ENCODE measurements at regions not wholly inside any gene's neighbourhood (a gene's known extent, or its start where the extent isn't known, plus 50 kb on each side); places are given as distances from the start of the nearest gene placed in this dataset.
"Not testable (repeated sequence)": the region's sequence is repeated elsewhere in the genome, so short reads cannot be mapped to it uniquely, and the experiment has no call there.

DNA sequence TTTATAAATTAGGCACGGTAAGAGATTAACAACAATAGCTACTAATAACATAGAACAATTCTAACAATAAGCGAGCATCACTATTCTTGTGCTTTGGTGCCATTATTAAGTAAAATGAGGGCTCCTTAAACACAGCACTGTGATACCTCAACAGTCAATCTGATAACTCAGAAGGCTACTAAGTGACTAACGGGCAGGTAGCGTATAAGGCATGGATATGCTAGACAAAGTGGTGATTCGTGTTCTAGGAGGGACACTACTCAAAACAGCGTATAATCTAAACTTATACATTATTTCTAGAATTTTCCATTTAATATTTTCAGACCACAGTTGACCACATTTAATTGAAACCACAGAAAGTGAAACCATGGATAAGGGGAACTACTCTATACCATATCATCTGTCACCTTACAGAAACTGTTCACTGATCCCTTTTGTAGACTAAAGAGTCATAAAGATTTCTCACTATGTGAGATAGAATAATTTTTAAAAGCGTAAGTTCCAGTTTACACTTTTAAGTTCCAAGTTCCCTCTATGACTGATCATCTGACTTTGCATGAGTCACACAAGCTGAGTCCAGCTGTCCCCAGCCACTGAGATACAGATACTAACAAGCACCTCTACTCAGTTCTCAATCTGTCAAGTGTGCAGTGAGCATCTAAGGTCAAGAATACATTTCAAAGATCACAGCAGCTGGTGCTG lies 181.9 kb downstream of the SPATA31A6 start:
- peak in 7 of 8 experiments; percentile 82 to 96 (median 89) for ATAC-seq (replicated peaks in 6 of 8)
- H3K4me3 ChIP-seq; H3K27ac ChIP-seq; H3K4me1 ChIP-seq (replicated peaks in 1 of 2); in situ Hi-C loops (cut with MboI; ENCODE audit: low pct_unique_long_range_greater_than_20kb in 2 of 9, low sequenced_read_pairs in 9 of 9, unreplicated experiment in 9 of 9): not testable (repeated sequence)
- 72 to 97% (median 88%) methylated on average over 1 to 5 of the region's 7 CpGs; no CpG with 5 or more reads in 5 of the 10 experiments for WGBS, 10 experiments

DNA sequence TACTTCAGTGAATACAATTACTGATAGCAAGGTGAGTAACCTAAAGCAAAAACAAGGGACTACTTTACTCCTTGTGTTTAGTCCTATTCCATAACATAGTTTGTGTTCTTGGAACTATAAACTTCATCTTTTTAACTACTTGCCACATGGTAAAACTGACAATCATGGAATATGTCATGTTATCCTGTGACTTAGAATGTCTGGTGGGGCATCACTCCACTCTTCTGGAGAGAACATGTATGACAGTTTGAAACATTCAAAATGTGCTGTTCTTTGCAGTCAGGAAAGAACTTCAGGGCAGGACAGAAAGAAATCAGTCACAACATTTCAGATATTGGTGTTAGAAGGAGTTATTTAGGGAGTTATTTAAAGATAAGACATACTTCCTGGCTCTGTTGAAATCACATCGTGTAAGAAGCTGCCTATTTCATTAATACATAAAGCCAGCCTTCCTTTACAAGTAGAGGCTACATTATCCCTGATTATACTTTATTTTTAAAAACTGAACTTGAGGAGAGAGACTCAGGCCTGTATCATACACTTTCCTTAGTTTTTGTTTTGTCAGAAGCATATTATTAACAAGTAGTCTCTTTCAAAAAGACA lies 184.9 kb downstream of the SPATA31A6 start:
- ATAC-seq (replicated peaks in 6 of 8) = peak in 2 of 8 experiments; percentile 24 to 32
- 0% methylated on average over 1 of the region's 1 CpG; no CpG with 5 or more reads in 9 of the 10 experiments for WGBS, 10 experiments

DNA sequence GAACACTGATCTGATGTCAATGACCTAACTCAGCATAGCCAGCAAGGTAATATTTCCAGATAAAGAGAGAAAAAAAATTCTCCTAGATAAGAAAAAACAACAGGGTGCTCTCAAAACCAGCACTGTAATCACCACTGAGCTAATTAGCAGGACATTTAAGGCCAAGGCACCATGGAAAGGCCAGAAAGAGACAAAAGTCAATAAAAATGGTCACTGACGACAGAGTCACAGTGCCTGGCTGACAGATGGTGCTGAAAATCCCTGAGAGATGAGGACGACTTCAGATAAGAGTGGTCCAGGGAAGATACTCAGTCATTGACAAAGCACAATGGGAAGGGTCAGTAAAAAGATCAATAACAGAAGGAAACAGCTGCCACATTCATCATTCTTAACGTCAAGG lies 186.7 kb downstream of the SPATA31A6 start:
- H3K4me1 ChIP-seq (replicated peaks in 1 of 2); H3K27ac ChIP-seq; H3K4me3 ChIP-seq; in situ Hi-C loops (cut with MboI; ENCODE audit: low pct_unique_long_range_greater_than_20kb in 2 of 9, low sequenced_read_pairs in 9 of 9, unreplicated experiment in 9 of 9): not testable (repeated sequence)
- ATAC-seq (replicated peaks in 6 of 8) = peak in 5 of 8 experiments; percentile 47 to 86 (median 74)
- WGBS, 10 experiments = no CpG with 5 or more reads among the region's 3 CpGs

More for the DNA sequence above, 184.9 kb downstream of the SPATA31A6 start:
- H3K4me3 ChIP-seq; H3K27ac ChIP-seq; in situ Hi-C loops (cut with MboI; ENCODE audit: low pct_unique_long_range_greater_than_20kb in 2 of 9, low sequenced_read_pairs in 9 of 9, unreplicated experiment in 9 of 9); H3K4me1 ChIP-seq (replicated peaks in 1 of 2): not testable (repeated sequence)

DNA sequence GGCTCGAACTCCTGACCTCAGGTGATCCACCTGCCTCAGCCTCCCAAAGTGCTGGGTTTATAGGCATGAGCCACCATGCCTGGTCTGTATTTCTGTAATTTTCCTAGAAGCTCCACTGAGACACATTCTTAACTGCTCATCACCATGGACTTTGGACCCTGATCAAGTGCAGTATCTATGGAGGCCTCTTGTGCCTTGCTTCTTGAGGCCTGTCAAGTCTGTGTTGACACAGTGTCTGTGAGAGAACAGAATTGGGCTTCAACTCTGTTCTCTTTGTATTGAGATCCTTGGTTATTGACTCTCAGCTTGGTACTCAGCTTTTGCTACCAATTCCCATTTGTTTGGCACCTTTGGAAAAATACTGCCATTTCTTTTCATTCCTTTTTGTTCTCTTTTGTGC lies 188.0 kb downstream of the SPATA31A6 start:
- H3K4me3 ChIP-seq; in situ Hi-C loops (cut with MboI; ENCODE audit: low pct_unique_long_range_greater_than_20kb in 2 of 9, low sequenced_read_pairs in 9 of 9, unreplicated experiment in 9 of 9); H3K4me1 ChIP-seq (replicated peaks in 1 of 2); H3K27ac ChIP-seq: not testable (repeated sequence)
- peak in 3 of 8 experiments; percentile 46 to 95 (median 80) for ATAC-seq (replicated peaks in 6 of 8)
- 0 to 100% (median 22%) methylated on average over 1 of the region's 1 CpG; no CpG with 5 or more reads in 7 of the 10 experiments for whole genome bisulfite sequencing, 10 experiments

DNA sequence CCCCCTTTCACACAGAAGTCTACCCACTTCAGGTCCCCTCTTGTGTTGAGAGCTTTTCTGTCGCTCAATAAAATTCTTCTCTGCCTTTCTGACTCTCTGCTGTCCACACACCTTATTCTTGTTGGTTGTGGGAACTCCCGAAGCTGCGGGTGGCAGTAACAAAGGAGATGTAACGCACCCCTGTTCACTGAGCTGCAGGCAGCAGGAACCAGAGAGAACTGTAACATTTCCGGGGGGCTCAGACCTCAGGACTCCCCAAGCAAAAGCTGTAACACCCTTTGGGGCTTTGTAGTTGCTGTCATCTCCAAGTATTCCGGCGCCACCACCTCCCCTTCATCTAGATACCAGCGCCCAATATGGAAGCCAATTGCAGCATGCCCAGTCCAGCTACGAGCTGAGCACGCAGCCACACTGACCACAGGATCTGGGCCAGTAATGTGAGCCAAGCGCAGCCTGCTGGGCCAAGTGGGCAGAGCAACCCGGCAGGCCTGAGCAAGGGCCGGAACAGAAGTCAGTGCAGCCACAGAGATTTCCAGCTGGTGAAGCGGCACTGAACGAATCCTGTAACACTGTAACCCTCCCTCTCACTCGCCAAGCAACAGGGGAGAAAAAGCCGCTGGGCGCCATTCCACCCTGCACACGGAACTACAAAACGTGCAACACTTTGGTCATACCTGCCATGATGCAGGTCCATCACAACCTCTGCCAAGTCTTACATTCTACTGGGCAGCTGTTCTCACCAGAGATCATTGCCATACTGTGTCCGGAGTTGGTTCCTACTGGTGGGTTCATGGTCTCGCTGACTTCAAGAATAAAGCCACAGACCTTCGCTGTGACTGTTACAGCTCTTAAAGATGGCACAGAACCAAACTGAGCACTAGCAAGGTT lies 194.3 kb downstream of the SPATA31A6 start:
- in situ Hi-C loops (cut with MboI; ENCODE audit: low pct_unique_long_range_greater_than_20kb in 2 of 9, low sequenced_read_pairs in 9 of 9, unreplicated experiment in 9 of 9); H3K27ac ChIP-seq; H3K4me1 ChIP-seq (replicated peaks in 1 of 2); H3K4me3 ChIP-seq: not testable (repeated sequence)
- peak in 2 of 8 experiments; percentile 51 to 53 for ATAC-seq (replicated peaks in 6 of 8)
- WGBS, 10 experiments = 7 to 100% (median 75%) methylated on average over 1 to 11 of the region's 23 CpGs; no CpG with 5 or more reads in 2 of the 10 experiments

DNA sequence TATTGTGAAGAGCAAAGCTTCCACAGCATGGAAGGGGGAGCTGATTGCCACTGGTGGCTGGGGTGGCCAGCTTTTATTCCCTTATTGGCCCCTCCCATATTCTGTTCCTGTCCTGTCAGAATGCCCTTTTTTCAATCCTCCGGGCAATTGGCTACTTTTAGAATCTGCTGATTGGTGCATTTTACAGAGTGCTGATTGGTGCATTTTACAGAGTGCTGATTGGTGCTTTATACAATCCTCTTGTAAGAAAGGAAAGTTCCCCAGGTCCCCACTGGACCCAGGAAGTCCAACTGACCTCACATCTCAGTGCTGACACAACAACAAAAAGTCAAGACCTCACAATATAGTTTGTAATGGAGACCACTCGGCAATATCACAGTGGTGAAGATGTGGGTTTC lies 195.0 kb downstream of the SPATA31A6 start:
- H3K4me1 ChIP-seq (replicated peaks in 1 of 2) = no peaks in the 10 kb centered on the region
- H3K27ac ChIP-seq = no peak overlapping the region
- H3K4me3 ChIP-seq = no peak overlapping the region
- WGBS, 10 experiments = 5 to 94% (median 58%) methylated on average over 1 to 2 of the region's 2 CpGs; no CpG with 5 or more reads in 6 of the 10 experiments
- in situ Hi-C loops (cut with MboI; ENCODE audit: low pct_unique_long_range_greater_than_20kb in 2 of 9, low sequenced_read_pairs in 9 of 9, unreplicated experiment in 9 of 9) = no loop called here
- no peak for ATAC-seq (replicated peaks in 6 of 8)

DNA sequence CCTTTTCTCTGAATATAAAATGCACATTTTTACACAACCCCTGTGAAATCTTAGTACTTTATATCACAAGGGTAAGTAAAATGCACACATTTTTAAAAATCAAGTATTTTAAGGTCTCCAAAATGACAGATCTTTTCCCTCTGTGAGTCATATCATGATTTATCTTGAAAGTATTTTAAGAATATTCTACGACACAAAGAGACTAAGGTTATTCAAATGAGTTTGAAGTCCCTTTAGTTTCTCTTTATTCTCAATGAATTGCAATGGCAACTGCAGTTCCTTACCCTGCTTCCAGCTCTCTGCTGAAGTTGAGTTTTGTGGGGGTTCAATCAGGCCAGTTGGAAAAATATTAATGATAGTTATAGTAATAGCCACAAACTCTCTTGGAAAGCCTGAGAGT lies 196.1 kb downstream of the SPATA31A6 start:
- H3K4me1 ChIP-seq (replicated peaks in 1 of 2); in situ Hi-C loops (cut with MboI; ENCODE audit: low pct_unique_long_range_greater_than_20kb in 2 of 9, low sequenced_read_pairs in 9 of 9, unreplicated experiment in 9 of 9); H3K4me3 ChIP-seq; H3K27ac ChIP-seq: not testable (repeated sequence)
- WGBS, 10 experiments = 0 to 90% (median 0%) methylated on average over 1 of the region's 1 CpG; no CpG with 5 or more reads in 7 of the 10 experiments
- peak in 2 of 8 experiments; percentile 55 to 65 for ATAC-seq (replicated peaks in 6 of 8)

DNA sequence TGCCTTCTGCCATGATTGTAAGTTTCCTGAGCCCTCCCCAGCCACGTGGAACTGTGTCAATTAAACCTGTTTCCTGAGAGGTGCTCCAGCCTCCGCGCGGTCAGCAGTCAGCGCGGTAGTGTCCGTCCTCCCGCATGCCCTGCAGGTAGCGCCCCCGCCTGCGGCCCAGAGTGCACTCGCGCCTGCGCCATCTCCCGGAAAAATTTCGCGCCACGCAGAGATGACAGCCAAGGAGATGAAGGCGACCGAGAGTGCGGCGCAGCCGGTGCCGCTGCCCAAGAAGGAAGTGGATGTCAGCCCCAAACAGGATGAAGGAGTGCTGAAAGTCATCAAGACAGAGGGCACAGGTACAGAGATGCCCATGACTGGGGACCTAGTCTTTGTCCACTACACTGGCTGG lies 201.1 kb downstream of the SPATA31A6 start:
- H3K4me3 ChIP-seq; in situ Hi-C loops (cut with MboI; ENCODE audit: low pct_unique_long_range_greater_than_20kb in 2 of 9, low sequenced_read_pairs in 9 of 9, unreplicated experiment in 9 of 9); H3K4me1 ChIP-seq (replicated peaks in 1 of 2); ATAC-seq (replicated peaks in 6 of 8); H3K27ac ChIP-seq: not testable (repeated sequence)
- 90 to 100% methylated on average over 4 to 6 of the region's 24 CpGs; no CpG with 5 or more reads in 8 of the 10 experiments for WGBS, 10 experiments

DNA sequence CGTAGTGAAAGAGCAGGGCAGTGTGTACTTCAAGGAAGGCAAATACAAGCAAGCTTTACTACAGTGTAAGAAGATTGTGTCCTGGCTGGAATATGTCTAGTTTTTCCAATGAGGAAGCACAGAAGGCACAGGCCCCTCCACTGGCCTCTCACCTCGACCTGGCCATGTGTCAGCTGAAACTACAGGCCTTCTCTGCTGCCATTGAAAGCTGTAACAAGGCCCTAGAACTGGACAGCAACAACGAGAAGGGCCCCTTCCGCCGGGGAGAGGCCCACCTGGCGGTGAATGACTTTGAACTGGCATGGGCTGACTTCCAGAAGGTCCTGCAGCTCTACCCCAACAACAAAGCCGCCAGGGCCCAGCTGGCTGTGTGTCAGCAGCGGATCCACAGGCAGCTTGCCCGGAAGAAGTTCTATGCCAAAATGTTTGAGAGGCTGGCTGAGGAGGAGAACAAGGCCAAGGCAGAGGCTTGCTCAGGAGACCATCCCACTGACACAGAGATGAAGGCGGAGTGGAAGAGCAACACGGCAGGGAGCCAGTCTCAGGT lies 202.2 kb downstream of the SPATA31A6 start:
- H3K4me3 ChIP-seq; in situ Hi-C loops (cut with MboI; ENCODE audit: low pct_unique_long_range_greater_than_20kb in 2 of 9, low sequenced_read_pairs in 9 of 9, unreplicated experiment in 9 of 9); ATAC-seq (replicated peaks in 6 of 8); H3K4me1 ChIP-seq (replicated peaks in 1 of 2); H3K27ac ChIP-seq: not testable (repeated sequence)
- WGBS, 10 experiments = 25 to 96% (median 78%) methylated on average over 2 to 8 of the region's 11 CpGs; no CpG with 5 or more reads in 3 of the 10 experiments

DNA sequence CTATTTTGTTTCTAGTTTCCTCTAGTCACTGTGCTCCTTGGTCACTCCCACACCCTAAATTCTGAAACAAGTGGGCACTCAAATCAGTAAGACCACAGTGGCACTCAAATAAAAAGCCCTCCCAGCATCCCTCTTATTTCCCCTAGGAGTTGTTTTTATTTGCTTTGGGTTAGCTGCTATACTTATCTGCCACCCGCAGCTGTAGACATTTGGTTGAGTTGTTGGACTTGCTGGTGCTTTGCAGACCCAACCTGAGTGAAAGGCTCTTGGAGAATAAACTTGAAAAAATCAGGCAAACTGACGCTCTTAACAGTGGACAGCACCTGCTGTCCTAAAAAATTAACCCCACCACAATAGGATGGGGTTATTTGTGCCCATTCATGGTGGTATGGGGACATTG lies 203.0 kb downstream of the SPATA31A6 start:
- in situ Hi-C loops (cut with MboI; ENCODE audit: low pct_unique_long_range_greater_than_20kb in 2 of 9, low sequenced_read_pairs in 9 of 9, unreplicated experiment in 9 of 9) = no loop called here
- 13 to 83% (median 63%) methylated on average over 2 of the region's 2 CpGs for WGBS, 10 experiments
- no peak overlapping the region for H3K4me3 ChIP-seq
- H3K27ac ChIP-seq = no peak overlapping the region
- H3K4me1 ChIP-seq (replicated peaks in 1 of 2) = no peaks in the 10 kb centered on the region
- ATAC-seq (replicated peaks in 6 of 8) = no peak

DNA sequence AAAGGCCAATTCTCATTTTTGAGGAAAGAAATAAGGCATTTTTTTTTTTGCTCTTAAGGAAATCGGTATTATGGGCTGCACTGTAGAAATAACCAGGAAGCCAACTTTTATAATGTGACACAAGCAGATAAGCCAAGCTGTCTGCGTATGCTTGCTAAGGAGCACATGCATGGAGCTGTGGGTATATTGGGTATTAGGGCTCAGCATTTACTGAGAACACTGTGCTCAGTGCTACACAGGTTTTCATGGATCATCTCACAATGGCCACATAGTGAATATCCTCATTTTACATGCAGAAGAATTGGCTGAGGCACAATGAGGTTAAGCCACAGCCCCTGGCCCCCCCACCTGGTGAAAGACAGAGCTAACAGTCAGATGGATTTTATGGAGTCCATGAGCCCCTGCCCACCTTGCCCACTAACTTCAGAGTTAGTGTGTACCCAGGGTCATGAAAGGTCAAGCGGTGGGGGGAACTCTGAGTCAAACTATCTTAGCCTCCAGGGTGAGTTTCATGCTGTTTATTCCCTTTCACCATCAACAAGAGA lies 204.8 kb downstream of the SPATA31A6 start:
- in situ Hi-C loops (cut with MboI; ENCODE audit: low pct_unique_long_range_greater_than_20kb in 2 of 9, low sequenced_read_pairs in 9 of 9, unreplicated experiment in 9 of 9) = no loop called here
- ATAC-seq (replicated peaks in 6 of 8) = no peak

DNA sequence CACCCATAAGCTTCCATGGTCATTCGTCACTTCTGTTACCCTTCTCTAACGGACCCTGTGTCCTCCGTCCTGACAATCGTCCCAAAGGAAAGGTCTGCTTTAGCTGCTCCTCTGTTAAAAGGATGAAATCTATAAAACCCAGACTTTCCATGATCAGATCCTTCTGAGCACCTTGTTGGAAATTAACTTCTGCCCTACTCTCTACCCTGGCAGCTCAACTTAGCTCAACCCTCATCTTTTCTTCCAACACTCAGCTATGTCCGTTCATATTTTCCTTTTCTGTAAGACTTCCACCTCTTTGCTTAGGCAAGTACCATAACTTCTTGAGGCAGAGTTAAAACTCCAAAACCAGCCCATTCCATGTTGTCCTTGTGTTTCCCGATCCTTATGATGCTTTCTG lies 205.4 kb downstream of the SPATA31A6 start:
- no peak for ATAC-seq (replicated peaks in 6 of 8)
- Histone ChIP-seq H3K27ac (no peak overlapping the region), H3K4me3 (no peak overlapping the region), H3K4me1 (replicated peaks in 1 of 2) (no peaks in the 10 kb centered on the region)
- in situ Hi-C loops (cut with MboI; ENCODE audit: low pct_unique_long_range_greater_than_20kb in 2 of 9, low sequenced_read_pairs in 9 of 9, unreplicated experiment in 9 of 9) = no loop called here
- 22 to 85% (median 71%) methylated on average over 6 of the region's 6 CpGs for WGBS, 10 experiments

More for the DNA sequence above, 204.8 kb downstream of the SPATA31A6 start:
- Histone ChIP-seq H3K27ac (no peak overlapping the region), H3K4me3 (no peak overlapping the region), H3K4me1 (replicated peaks in 1 of 2) (no peaks in the 10 kb centered on the region)
- 25 to 98% (median 92%) methylated on average over 3 of the region's 3 CpGs for whole genome bisulfite sequencing, 10 experiments
